ENCODE measurements at regions not wholly inside any gene's neighbourhood (a gene's known extent, or its start where the extent isn't known, plus 50 kb on each side); places are given as distances from the start of the nearest gene placed in this dataset.

DNA sequence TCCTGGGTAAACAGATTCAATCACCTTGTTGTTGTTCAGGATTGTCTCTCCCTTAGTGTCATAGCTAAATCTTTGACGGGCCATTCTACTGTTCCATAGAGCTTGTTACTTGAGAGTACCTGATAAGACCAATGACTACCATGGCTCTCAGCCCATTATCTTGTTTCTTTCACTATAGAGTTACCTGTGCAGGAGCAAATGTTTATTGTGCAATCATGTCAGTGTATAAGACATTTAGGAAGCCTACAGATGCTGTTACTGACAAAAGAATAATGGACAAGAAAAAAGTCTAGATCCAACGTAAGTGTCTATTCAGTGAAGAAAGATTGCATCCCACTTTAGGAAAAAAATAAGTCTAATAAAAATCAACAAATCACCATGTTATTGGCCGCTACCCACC lies 1041.7 kb upstream of the AUTS2 start:
- H3K4me3 Mint-ChIP-seq: no peak overlapping the region
- no peaks in the 10 kb centered on the region for H3K27me3 Mint-ChIP-seq
- DNase-seq (no peak), ATAC-seq (no peak)
- no peaks in the 10 kb centered on the region for H3K36me3 Mint-ChIP-seq
- peaks cover 14% of the 10 kb centered on the region for H3K9me3 Mint-ChIP-seq (ENCODE audit: low read depth)
- CTCF ChIA-PET: no interaction called here
- no peaks in the 10 kb centered on the region for H3K4me1 Mint-ChIP-seq
- no peak overlapping the region for H3K27ac Mint-ChIP-seq

DNA sequence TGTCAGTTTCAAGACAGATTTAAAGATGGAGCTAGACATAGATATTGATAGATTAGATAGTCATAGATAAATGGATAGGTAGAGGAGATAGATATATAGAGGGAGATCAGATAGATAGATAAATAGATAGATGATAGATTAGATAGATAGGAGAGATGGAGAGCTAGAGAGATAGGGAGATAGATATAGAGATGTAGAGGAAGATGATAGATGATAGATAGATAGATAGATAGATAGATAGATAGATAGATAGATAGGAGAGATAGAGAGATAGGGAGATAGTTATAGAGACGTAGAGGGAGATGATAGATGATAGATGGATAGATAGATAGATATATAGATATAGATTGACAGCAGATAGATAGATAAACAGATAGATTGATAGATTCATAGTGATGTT lies 1038.8 kb upstream of the AUTS2 start:
- no peak overlapping the region for H3K4me3 Mint-ChIP-seq
- CTCF ChIA-PET: no interaction called here
- no peak for DNase-seq
- no peak for ATAC-seq
- peaks cover 17% of the 10 kb centered on the region for H3K9me3 Mint-ChIP-seq (ENCODE audit: low read depth)
- no peaks in the 10 kb centered on the region for H3K36me3 Mint-ChIP-seq
- H3K4me1 Mint-ChIP-seq: no peaks in the 10 kb centered on the region
- H3K27ac Mint-ChIP-seq: no peak overlapping the region
- no peaks in the 10 kb centered on the region for H3K27me3 Mint-ChIP-seq

DNA sequence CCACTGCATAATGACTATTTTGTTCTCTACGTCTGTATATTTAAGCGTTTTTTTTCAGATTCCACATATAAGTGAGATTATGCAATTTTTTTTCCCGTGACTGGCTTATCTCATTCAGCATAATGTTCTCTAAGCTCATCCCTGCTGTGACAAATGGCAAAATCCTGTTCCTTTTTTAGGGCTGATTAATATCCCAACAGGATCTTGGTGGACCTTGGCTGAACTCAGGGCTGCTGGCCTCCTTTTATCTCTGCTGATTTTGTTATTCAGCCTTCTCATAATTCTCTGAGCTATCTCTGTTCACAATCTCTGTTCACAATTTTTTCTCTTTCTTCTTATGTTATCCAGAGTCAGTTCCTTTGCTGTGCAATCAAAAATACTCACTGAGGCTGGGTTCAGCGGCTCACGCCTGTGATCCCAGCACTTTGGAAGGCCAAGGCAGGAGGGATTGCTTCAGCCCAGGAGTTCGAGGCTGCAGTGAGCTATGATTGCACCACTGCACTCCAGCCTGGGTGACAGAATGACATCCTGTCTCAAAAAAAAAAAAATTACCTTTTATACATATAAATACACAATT lies 1035.9 kb upstream of the AUTS2 start:
- DNase-seq (no peak), ATAC-seq (no peak)
- H3K4me3 Mint-ChIP-seq: no peak overlapping the region
- CTCF ChIA-PET: no interaction called here
- no peaks in the 10 kb centered on the region for H3K36me3 Mint-ChIP-seq
- H3K9me3 Mint-ChIP-seq (ENCODE audit: low read depth): peaks cover 19% of the 10 kb centered on the region
- no peak overlapping the region for H3K27ac Mint-ChIP-seq
- H3K27me3 Mint-ChIP-seq: no peaks in the 10 kb centered on the region
- no peaks in the 10 kb centered on the region for H3K4me1 Mint-ChIP-seq

DNA sequence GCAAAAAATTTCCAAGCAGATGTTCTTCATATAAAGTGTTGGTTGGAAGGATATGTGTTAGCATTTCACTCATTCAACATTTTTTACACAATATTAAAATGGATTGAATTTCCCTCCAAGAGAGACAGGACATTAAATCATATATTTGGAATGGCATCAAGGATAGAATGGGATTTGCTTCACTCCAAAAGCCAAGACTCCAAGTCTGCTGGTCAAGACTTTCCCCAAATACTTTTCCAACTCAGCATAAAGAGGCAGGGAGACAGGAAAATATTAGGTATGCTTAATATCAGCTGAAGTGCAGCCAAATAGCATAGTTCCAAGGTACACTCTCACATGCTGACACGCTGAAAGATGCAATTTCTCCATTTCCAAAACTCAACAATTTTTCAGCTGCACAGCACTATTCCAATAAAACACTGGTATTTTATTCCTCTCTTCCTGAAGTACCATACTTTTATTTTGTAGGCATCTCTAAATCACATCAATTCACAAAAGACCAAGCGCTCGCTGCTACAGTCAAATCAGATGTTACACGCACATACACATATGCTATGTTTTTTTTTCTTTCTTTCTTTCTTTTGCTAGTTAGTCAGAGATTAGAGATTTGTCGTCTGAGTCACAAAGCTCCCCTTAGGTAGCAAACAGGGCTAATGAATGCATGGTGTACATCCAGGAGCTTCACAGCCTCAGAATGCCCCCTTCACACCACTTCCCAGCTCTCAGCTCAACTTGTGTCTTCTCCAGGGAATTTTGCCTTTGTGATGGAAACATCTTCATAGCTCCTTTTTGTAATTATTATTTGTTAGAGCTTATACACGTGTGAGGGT lies 1033.8 kb upstream of the AUTS2 start:
- Mint-ChIP-seq H3K36me3 (no peaks in the 10 kb centered on the region), H3K27me3 (no peaks in the 10 kb centered on the region)
- CTCF ChIA-PET: no interaction called here

DNA sequence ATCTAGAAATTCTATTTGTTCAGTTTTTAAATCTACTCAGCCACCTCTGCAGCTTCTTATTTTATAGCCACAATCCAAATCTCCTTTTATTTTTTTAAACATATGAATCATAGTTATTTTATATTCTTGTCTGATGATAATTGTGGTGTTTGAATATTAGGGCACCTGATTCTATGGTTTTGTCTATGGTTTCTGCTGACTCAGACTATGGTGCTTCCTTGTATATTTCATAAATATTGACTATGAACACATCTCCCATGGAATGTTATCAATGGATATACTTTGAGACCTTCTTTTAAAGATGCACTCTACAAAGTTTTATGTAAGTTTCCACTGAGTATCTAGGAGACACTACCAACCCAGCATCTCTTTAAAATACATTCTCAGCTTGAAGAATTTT lies 1027.0 kb upstream of the AUTS2 start:
- H3K4me1 Mint-ChIP-seq: no peaks in the 10 kb centered on the region
- peaks cover 10% of the 10 kb centered on the region for H3K9me3 Mint-ChIP-seq (ENCODE audit: low read depth)
- H3K4me3 Mint-ChIP-seq: no peak overlapping the region
- no peak for DNase-seq
- ATAC-seq: no peak
- no peaks in the 10 kb centered on the region for H3K27me3 Mint-ChIP-seq
- no peaks in the 10 kb centered on the region for H3K36me3 Mint-ChIP-seq
- H3K27ac Mint-ChIP-seq: no peak overlapping the region
- CTCF ChIA-PET: no interaction called here

More for the DNA sequence above, 1033.8 kb upstream of the AUTS2 start:
- Mint-ChIP-seq H3K4me1 (no peaks in the 10 kb centered on the region), H3K9me3 (ENCODE audit: low read depth) (peaks cover 22% of the 10 kb centered on the region), H3K27ac (no peak overlapping the region), H3K4me3 (no peak overlapping the region)
- DNase-seq (no peak), ATAC-seq (no peak)

DNA sequence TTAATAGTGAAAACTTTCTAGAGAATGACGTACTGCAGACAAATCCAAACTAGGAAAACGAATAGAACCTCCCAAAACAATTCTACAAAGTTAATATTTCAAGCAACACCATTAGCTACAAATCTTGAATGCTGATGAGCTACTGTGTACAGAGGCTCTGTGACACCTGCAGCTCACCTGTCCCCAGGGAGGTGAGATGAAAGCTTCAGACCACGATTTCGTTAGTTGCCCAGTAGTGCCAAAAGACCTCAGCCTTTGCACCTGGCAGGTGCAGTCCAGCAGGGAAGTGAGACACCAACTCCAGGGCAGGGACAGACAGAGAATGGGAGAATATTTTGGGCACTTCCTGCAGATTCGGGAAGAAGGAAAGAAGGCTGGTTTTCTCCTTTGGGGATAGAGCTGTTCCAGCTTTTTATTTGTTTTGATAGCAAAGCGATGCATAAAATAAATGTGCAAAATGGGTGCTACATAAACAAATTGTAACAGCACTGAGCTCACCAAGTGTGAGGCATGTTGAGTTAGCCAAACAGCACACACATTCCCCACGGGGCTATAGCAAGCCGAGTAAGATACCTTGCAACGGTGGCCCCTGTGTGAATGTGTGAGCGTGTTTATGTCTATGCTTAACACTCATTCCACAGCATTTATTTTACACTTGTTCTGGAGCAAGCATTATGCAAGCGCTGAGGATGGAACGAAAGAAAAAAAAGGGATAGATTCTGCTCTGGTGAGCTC lies 1024.8 kb upstream of the AUTS2 start:
- peaks cover 7% of the 10 kb centered on the region for H3K9me3 Mint-ChIP-seq (ENCODE audit: low read depth)
- H3K27me3 Mint-ChIP-seq: no peaks in the 10 kb centered on the region
- H3K36me3 Mint-ChIP-seq: no peaks in the 10 kb centered on the region
- CTCF ChIA-PET: no interaction called here
- DNase-seq (no peak), ATAC-seq (no peak)
- no peak overlapping the region for H3K27ac Mint-ChIP-seq
- no peaks in the 10 kb centered on the region for H3K4me1 Mint-ChIP-seq
- H3K4me3 Mint-ChIP-seq: no peak overlapping the region

DNA sequence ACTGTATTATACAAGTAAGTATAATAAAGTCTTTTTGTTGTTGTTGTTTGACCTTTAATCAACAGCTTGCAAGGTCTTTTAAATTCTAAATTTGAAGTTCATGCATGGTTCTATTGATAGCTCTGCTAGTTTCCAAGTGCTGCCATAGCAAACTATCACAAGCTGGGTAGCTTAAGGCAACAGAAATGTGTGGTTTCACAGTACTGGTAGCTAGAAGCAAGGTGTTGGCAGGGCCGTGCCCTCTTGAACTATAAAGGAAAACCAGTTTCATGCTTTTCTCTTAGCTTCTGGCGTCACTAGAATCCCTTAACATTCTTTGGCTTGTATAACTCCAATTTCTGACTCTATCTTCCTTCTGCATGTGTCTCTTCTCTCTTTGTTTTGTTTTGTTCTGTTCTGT lies 1021.9 kb upstream of the AUTS2 start:
- no peaks in the 10 kb centered on the region for H3K4me1 Mint-ChIP-seq
- peaks cover 12% of the 10 kb centered on the region for H3K9me3 Mint-ChIP-seq (ENCODE audit: low read depth)
- H3K4me3 Mint-ChIP-seq: no peak overlapping the region
- no peak overlapping the region for H3K27ac Mint-ChIP-seq
- H3K27me3 Mint-ChIP-seq: no peaks in the 10 kb centered on the region
- ATAC-seq: no peak
- CTCF ChIA-PET: no interaction called here
- no peak for DNase-seq
- H3K36me3 Mint-ChIP-seq: no peaks in the 10 kb centered on the region

DNA sequence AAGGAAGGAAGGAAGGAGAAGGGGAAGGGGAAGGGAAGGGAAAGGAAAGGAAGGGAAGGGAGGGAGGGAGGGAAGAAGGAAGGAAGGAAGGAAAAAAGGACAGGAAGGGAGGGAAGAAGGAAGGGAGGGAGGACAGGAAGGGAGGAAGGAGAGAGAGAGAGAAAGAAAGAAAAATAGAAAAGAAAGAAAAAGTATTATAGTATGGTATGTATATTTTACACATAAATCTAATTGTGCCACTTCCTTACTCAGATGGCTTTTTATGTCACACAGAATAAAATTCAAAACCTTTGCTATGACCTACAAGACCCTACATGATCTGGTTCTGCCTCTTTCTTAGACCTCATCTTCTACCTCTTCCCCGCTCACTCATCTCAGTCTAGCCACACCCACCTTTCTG lies 1016.9 kb upstream of the AUTS2 start:
- H3K27me3 Mint-ChIP-seq: no peaks in the 10 kb centered on the region
- peaks cover 19% of the 10 kb centered on the region for H3K9me3 Mint-ChIP-seq (ENCODE audit: low read depth)
- H3K4me1 Mint-ChIP-seq: no peaks in the 10 kb centered on the region
- H3K4me3 Mint-ChIP-seq: no peak overlapping the region
- DNase-seq (no peak), ATAC-seq (no peak)
- H3K27ac Mint-ChIP-seq: no peak overlapping the region
- no peaks in the 10 kb centered on the region for H3K36me3 Mint-ChIP-seq
- CTCF ChIA-PET: no interaction called here

DNA sequence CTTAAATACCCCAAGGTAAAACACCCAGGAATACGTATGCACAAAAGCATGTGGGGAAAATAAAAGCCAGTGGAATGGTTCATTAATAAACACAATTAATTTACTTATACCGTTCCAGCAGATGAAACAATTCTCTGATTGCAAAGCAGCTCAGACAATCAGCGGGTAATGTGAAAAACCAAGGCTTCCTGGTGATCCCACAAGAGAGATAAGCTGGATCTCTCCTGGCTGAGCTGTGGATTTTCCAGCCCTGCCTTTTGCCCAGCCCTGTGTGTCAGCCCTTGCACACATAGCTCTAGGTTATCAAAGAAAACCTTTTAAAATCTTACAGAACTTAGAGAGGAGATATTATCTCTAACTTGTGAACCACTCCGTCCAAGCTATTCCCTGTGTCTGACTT lies 1010.7 kb upstream of the AUTS2 start:
- no peaks in the 10 kb centered on the region for H3K27me3 Mint-ChIP-seq
- H3K36me3 Mint-ChIP-seq: no peaks in the 10 kb centered on the region
- ATAC-seq (no peak), DNase-seq (no peak)
- CTCF ChIA-PET: no interaction called here
- peaks cover 7% of the 10 kb centered on the region for H3K9me3 Mint-ChIP-seq (ENCODE audit: low read depth)
- H3K4me1 Mint-ChIP-seq: no peaks in the 10 kb centered on the region
- H3K4me3 Mint-ChIP-seq: no peak overlapping the region
- no peak overlapping the region for H3K27ac Mint-ChIP-seq

DNA sequence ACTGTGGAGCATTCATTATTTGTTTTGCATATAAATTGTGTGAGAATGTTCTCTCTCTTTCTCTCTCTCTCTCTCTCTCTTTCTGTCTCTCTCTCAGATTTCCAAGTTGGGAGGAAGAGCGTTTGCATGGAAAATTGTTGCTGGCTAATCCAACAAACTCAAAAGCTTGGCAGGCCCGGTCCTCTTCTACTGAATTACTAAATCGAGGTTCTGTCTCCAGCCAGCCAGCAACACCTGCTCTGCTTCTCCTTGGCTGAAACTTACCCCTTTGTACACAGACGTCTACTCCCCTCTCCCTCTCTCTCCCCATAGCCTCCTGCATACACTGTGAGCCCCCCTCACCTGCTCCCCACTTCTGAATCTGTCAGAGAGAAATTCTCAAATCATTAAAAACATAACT lies 996.4 kb upstream of the AUTS2 start:
- Mint-ChIP-seq H3K36me3 (no peaks in the 10 kb centered on the region), H3K27ac (no peak overlapping the region), H3K4me3 (no peak overlapping the region), H3K27me3 (no peaks in the 10 kb centered on the region), H3K9me3 (ENCODE audit: low read depth) (peaks cover 17% of the 10 kb centered on the region), H3K4me1 (no peaks in the 10 kb centered on the region)
- no peak for ATAC-seq
- DNase-seq: no peak
- CTCF ChIA-PET: no interaction called here

DNA sequence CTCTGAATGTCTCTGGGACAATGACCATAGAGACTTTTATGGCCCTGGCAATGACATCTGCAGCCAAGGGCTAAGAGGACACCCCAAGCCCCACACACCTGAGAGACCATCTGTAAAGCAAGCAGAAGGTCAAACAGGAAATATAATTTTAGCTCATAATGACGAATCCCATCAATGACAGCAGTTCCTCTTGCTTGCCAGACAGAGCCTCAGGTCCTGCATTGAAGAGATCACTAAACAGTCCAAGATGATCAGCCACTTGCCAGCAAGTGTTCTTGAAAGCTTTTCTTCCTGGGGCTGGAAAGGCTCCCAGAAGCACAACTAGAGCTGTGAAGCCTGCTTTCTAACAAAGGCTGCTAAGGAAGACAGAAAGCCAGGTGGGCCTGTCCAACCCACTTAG lies 993.7 kb upstream of the AUTS2 start:
- no peak for ATAC-seq
- peaks cover 27% of the 10 kb centered on the region for H3K9me3 Mint-ChIP-seq (ENCODE audit: low read depth)

DNA sequence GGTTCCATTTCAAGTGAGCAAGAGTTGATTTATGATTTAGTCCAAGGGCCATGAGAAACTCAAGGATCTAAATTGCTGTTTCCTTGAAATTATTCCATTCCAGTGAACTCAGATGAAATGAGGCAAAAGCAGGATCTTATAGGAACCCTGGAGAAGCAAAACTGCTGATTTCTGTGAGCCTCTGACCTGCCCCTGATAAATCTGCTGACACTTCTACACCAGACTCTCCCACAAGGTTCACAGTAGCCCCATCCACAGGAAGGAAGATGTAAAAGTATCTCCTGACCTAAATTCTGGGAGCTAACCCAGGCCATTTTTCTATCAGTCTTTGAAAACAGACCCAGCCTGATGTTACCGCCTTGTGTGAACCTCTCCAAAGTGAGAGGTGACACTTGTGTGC lies 987.6 kb upstream of the AUTS2 start:
- Mint-ChIP-seq H3K27ac (no peak overlapping the region), H3K4me3 (no peak overlapping the region), H3K36me3 (no peaks in the 10 kb centered on the region), H3K27me3 (no peaks in the 10 kb centered on the region), H3K9me3 (ENCODE audit: low read depth) (peaks cover 26% of the 10 kb centered on the region), H3K4me1 (no peaks in the 10 kb centered on the region)
- DNase-seq (no peak), ATAC-seq (no peak)
- CTCF ChIA-PET: no interaction called here

More for the DNA sequence above, 993.7 kb upstream of the AUTS2 start:
- H3K36me3 Mint-ChIP-seq: no peaks in the 10 kb centered on the region
- H3K27ac Mint-ChIP-seq: no peak overlapping the region
- DNase-seq: no peak
- H3K27me3 Mint-ChIP-seq: no peaks in the 10 kb centered on the region
- H3K4me1 Mint-ChIP-seq: no peaks in the 10 kb centered on the region
- CTCF ChIA-PET: no interaction called here
- H3K4me3 Mint-ChIP-seq: no peak overlapping the region

DNA sequence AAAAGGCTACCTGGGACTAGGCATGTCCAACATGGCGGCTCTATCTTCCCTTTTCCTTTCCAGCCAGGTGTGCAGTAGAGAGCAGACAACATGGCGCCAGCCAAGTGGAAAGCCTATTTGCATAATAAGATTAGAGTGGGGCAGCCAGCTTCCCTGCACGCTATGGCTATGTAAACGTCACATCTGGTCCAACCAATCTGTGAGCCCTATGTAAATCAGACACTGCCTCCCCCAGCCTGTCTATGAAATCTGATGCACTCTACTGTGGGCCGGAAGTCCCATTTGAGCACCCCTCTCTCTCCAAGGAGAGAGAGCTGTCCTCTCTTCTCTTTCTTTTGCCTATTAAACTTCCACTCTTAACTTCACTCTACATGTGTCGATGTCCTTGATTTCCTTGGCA lies 984.9 kb upstream of the AUTS2 start:
- no peaks in the 10 kb centered on the region for H3K36me3 Mint-ChIP-seq
- H3K9me3 Mint-ChIP-seq (ENCODE audit: low read depth): peaks cover 26% of the 10 kb centered on the region
- DNase-seq (no peak), ATAC-seq (no peak)
- no peak overlapping the region for H3K27ac Mint-ChIP-seq
- CTCF ChIA-PET: no interaction called here
- H3K4me1 Mint-ChIP-seq: no peaks in the 10 kb centered on the region
- no peak overlapping the region for H3K4me3 Mint-ChIP-seq
- H3K27me3 Mint-ChIP-seq: no peaks in the 10 kb centered on the region

DNA sequence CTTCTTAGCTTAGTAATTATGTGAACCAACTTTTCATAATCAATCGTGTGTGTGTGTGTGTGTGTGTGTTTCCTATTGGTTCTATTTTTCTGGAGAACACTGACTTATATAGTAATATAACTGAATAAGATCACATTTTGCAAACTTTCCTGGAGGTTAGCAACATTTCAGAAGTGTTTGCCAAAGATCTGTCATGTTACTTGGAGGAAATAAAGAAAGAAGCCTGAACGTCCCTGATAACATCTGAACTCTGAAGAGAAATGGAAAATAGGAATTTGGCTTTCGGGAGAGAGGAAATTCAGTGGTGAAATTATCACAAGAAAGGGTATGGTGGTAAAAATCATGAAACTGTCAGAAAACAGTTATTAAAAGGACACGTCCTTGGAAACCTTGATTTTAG lies 984.4 kb upstream of the AUTS2 start:
- no peaks in the 10 kb centered on the region for H3K4me1 Mint-ChIP-seq
- no peaks in the 10 kb centered on the region for H3K27me3 Mint-ChIP-seq
- no peaks in the 10 kb centered on the region for H3K36me3 Mint-ChIP-seq
- CTCF ChIA-PET: no interaction called here
- no peak overlapping the region for H3K27ac Mint-ChIP-seq
- H3K9me3 Mint-ChIP-seq (ENCODE audit: low read depth): peaks cover 22% of the 10 kb centered on the region
- DNase-seq (no peak), ATAC-seq (no peak)
- no peak overlapping the region for H3K4me3 Mint-ChIP-seq
